Lower lobe of right lung (tissue), 2 donors: ENCODE measurements at regions not wholly inside any gene's neighbourhood (a gene's known extent, or its start where the extent isn't known, plus 50 kb on each side); places are given as distances from the start of the nearest gene placed in this dataset.
A peak's percentile ranks its signal among the peaks of the same experiment; 100 is the strongest.

Source experiments
- ATAC-seq, 2 donors: fragments of 200-7000 bp; cut with Tn5 transposase; one replicate each; pipeline ENCODE4 v1.9.1; 2020 to 2022; ENCODE audit warnings: mild to moderate bottlenecking in 2 of 2, moderate library complexity in 2 of 2
- DNase-seq: peaks from one replicate; pipeline ENCODE4 v3.0.0-alpha.2; 2020
- H3K27ac ChIP-seq: fragments of 200-600 bp; one replicate; pipeline ENCODE4 v1.8.0; 2022
- H3K27me3 ChIP-seq: fragments of 200-600 bp; one replicate; pipeline ENCODE4 v1.8.0; 2022; ENCODE audit warnings: low read depth
- H3K36me3 ChIP-seq: fragments of 200-600 bp; one replicate; pipeline ENCODE4 v1.8.0; 2022; ENCODE audit warnings: mild to moderate bottlenecking
- H3K4me1 ChIP-seq: fragments of 200-600 bp; one replicate; pipeline ENCODE4 v1.8.0; 2022
- H3K4me3 ChIP-seq: fragments of 200-600 bp; one replicate; pipeline ENCODE4 v1.8.0; 2022; ENCODE audit warnings: mild to moderate bottlenecking
- H3K9me3 ChIP-seq: fragments of 200-600 bp; one replicate; pipeline ENCODE4 v1.8.0; 2022
- intact Hi-C: fragments of 100-400 bp; cut with DNase I; formaldehyde crosslinking; loops from one replicate; pipeline ENCODE4 v1.11.0; 2022
- TF ChIP-seq, protein P1 (sequence below): fragments of 200-600 bp; IDR thresholded peaks from one replicate; pipeline ENCODE4 v1.8.0; 2022; ENCODE audit warnings: antibody characterized with exemption, mild to moderate bottlenecking
- donor health status: DM: no; HTN: yes; CAD: no; lungs with severe emphysema.

DNA sequence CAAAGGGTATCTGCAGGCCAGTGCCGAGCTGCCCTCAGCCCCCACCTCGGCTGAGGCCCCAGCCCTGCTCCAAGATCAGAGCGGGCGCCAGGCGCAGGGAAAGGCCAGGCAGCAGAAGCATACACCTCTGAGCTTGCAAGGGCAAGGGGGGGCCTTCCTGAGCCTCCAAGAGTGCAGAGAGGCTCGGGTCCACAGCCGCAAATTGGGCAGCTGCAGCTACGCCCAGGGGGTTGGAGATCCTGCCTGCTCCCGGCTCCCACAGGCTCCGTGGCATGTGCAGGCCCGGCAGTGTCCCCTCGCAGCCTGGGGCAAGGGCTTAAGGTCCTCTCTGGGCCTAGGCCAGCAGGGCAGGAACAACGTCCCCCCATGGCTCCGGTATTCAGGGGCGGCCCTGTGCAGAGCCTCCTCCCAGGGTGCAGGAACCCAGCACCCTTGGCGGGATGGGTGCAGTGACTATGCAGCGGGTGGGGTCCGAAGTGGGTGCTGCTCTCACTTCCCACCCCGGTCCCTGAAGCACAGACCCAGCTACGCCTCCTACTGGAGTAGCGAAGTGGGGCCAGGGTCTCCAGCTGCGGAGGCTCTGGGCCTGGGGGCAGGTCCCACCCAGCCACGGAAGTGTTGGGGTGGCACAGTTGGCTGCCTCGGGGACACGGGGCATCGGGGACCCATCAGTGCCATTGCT is 120.2 kb upstream of the TMEFF2 start:
- Histone ChIP-seq H3K4me3 (no peak overlapping the region), H3K9me3 (peaks cover 4% of the 10 kb centered on the region), H3K27me3 (no peaks in the 10 kb centered on the region), H3K27ac (no peak overlapping the region), H3K4me1 (no peaks in the 10 kb centered on the region), H3K36me3 (no peaks in the 10 kb centered on the region)
- intact Hi-C loops: no loop called here
- TF ChIP-seq, protein P1, sequence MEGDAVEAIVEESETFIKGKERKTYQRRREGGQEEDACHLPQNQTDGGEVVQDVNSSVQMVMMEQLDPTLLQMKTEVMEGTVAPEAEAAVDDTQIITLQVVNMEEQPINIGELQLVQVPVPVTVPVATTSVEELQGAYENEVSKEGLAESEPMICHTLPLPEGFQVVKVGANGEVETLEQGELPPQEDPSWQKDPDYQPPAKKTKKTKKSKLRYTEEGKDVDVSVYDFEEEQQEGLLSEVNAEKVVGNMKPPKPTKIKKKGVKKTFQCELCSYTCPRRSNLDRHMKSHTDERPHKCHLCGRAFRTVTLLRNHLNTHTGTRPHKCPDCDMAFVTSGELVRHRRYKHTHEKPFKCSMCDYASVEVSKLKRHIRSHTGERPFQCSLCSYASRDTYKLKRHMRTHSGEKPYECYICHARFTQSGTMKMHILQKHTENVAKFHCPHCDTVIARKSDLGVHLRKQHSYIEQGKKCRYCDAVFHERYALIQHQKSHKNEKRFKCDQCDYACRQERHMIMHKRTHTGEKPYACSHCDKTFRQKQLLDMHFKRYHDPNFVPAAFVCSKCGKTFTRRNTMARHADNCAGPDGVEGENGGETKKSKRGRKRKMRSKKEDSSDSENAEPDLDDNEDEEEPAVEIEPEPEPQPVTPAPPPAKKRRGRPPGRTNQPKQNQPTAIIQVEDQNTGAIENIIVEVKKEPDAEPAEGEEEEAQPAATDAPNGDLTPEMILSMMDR: no peak
- DNase-seq: no peak
- peak in 1 of 2 donors; percentile 39 for ATAC-seq

DNA sequence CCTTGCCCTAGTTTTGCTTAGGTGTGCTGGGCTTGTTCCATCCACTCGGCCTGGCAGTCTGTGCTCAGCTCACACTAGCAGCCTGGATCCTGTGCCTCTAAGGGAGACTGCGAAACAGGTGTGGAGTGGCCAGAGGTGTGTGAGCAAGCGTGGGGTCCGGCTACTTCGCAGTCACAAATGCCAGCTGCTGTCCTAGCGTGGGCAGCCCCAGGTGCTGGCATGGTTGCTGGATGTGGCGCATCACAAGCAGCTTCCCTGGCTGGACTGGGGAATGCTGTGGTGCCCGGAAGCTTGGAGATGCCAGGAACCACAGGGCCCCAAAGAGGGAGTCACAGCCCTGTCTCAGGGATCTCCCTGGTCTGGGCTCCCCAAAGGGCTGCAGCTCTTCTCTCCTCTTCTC is 119.0 kb upstream of the TMEFF2 start:
- Histone ChIP-seq H3K4me1 (no peaks in the 10 kb centered on the region), H3K9me3 (peaks cover 4% of the 10 kb centered on the region), H3K4me3 (no peak overlapping the region), H3K27ac (no peak overlapping the region), H3K27me3 (no peaks in the 10 kb centered on the region), H3K36me3 (no peaks in the 10 kb centered on the region)
- TF ChIP-seq, protein P1: no peak
- intact Hi-C loops: no loop called here
- no peak for DNase-seq
- ATAC-seq: no peak

DNA sequence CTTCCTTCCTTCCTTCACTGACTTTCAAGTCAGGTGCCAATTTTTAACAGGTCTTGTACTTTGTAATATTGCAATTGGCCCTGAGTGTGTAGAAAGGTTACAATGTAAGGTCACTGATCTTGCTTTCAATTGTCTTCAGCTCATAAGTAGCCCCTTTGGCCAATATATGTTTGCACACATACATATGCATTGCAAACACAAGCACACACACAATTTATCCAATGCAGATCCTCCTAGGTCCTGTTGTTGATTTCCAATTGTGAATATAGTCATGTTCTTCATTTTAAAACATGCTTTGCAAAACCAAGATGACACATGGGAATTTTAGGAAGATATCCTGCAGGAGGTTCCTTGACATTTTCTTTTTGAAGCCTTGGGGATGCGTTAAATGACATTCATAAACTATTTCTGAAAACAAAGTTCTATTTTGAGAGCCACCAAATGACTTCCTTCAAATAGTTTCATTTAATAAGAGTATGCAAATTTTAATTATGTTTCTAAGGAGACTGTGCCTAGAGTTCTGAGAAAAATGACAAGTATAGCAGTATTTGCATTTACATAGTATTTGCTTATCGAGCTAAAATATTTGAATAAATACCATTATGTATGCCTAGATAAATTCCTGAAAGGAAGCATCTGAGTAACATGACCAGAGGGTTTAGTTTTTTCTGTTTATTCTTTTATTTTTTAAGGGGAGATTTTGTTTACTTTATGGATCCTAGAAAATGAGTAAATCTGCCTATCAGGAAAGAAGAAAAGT is 117.1 kb upstream of the TMEFF2 start:
- TF ChIP-seq, protein P1: no peak
- H3K4me3 ChIP-seq: no peak overlapping the region
- no peaks in the 10 kb centered on the region for H3K4me1 ChIP-seq
- intact Hi-C loops: no loop called here
- ATAC-seq (no peak), DNase-seq (no peak)
- no peaks in the 10 kb centered on the region for H3K27me3 ChIP-seq
- H3K36me3 ChIP-seq: no peaks in the 10 kb centered on the region
- peaks cover 4% of the 10 kb centered on the region for H3K9me3 ChIP-seq
- no peak overlapping the region for H3K27ac ChIP-seq

DNA sequence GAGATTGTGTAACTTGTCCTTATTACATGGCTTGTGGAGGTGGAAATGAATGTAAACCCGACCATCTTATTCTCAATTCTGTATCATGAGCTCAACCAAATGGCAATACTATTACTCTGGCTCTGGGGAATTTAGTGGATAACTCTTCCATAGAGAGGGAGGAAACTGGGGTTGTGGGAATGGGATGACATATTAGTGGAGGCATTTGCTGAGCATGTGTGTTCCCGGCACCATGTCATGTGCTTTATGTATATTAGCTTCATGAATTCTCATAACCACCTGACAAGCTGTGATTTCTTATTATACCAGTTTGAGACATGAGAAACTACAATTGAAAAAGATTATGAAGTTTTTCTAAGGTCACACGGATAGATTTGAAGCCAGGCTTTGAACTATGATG is 112.8 kb upstream of the TMEFF2 start:
- ATAC-seq: no peak
- intact Hi-C loops: no loop called here
- no peaks in the 10 kb centered on the region for H3K36me3 ChIP-seq
- H3K4me3 ChIP-seq: no peak overlapping the region
- no peak overlapping the region for H3K27ac ChIP-seq
- no peak for DNase-seq
- H3K9me3 ChIP-seq: no peaks in the 10 kb centered on the region
- H3K27me3 ChIP-seq: no peaks in the 10 kb centered on the region
- TF ChIP-seq, protein P1: no peak
- no peaks in the 10 kb centered on the region for H3K4me1 ChIP-seq

GRCh38 chr2:192298664-192299063 is 103.9 kb upstream of the TMEFF2 start:
- Histone ChIP-seq H3K27ac (no peak overlapping the region), H3K9me3 (no peaks in the 10 kb centered on the region), H3K36me3 (no peaks in the 10 kb centered on the region), H3K4me1 (no peaks in the 10 kb centered on the region), H3K27me3 (no peaks in the 10 kb centered on the region), H3K4me3 (no peak overlapping the region)
- TF ChIP-seq, protein P1: no peak
- DNase-seq (no peak), ATAC-seq (no peak)
- intact Hi-C loops: no loop called here
